GM21619 (cell line): ENCODE measurements at regions not wholly inside any gene's neighbourhood (a gene's known extent, or its start where the extent isn't known, plus 50 kb on each side); places are given as distances from the start of the nearest gene placed in this dataset.

Experiments
- ATAC-seq: cut with Tn5 transposase; IDR thresholded peaks from one replicate; pipeline ENCODE4 v1.9.1; 2021; ENCODE audit not compliant: unreplicated experiment

DNA sequence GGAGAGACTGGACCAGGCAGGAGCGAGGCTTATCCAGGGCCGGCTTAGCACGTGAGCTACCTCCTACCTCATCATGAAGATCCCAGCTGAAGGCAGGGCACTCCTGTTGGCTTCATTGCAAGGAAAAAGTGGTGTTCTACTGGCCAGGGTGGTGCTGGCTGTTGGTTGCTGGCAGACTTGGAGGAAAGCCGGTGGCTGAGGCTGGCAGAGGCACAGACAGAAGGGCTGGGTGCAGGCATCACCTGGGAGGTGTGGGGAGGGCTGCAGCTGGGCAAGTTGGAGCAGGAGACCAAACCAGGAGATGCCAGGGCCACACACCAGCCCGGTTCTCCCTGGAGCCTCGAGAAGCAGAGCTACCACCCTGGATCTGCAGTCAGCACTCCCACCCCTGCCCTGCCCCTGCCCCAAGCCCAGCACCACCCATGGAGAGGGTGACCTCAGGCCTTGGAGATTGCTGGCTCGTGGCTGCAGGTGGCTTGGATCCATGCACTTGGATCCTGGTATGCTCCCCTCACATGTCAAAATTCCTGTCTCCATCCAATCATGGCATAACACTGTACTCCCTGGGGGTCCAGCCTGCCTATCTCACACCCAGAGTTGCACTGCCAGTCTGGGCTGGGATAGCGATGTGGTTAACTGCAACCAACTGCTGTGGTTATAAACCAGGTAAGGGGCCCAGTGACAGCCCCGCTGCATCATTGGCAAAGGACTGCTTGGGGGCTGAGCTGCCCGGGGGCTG lies 49.7 kb downstream of the GLI2 start:
- ATAC-seq = no peak

DNA sequence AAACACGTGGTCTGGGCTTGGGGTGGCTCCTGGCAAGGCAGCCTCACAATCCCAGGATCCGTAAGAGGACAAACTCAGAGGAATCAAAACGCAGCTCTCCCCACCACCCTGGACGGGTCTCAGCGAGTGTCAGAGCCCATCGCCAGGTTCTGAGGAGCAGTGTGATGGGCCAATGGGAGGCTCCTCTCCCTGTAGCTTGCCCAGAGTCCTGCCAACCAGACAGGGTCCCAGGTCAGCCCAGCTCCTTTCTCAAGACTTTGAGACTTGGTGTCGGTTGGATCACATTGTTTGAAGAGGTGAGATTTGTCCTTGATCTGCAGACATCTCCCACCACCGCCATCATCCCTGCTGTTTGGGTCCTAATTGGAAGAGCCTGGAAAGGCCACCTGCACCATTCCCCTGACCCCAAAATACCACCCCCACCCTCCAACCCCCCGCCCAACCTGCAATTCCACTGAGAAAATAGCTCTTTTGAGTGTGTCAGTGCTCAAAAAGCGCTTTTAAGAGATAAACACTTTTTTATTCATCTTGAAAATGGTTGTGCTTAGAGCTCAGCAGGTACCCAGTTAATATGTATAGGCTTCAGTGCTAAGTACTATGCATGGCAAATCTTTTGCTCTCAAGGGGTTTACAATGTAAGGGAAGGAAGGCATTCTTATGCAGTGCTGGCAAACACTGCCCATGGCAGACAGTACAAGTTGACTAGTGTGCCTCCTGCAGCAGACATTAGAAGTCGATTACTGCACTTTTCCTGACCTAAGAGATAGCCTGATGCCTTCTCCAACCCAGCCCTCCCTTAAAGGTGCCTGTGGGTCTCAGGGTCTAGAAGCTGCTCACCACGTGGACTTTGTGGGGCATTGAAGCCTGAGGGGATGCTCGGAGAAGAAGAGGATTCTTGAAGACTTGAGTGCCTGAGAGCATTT lies 50.6 kb downstream of the GLI2 start:
- ATAC-seq = no peak

DNA sequence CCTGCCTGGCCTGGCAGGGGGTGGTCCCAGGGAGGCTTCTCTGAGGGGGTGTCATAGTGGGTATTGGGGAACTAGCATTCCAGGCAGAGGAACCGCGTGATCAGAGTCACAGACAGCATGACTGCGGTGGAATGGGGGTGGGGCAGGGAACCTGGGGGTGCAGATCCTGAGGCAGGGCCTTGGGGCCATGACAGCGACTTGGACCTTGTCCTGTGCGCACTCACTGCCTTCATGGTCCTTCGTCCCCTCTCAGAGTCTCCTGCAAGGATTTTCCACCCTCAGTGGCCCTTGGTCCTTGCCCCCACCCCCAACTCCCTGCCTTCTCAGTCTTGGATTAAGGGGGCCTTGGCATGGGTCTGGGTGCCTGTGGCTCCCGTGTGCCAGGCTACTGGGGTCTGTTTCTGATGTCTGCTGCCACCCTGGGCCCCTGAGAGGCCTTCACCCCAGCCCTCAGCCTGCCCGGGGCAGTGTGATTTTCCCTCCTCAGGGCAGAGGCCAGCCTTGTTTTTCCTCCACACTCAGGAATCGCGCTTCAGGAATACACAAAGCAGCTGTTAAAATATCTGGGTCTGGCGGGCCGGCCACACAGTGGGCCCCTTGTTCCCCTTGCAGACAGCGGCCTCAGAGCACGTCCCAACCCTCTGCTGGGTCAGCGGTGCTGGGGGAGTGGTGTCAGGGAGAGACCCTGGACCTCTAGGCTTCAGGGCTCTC lies 51.6 kb downstream of the GLI2 start:
- no peak for ATAC-seq

DNA sequence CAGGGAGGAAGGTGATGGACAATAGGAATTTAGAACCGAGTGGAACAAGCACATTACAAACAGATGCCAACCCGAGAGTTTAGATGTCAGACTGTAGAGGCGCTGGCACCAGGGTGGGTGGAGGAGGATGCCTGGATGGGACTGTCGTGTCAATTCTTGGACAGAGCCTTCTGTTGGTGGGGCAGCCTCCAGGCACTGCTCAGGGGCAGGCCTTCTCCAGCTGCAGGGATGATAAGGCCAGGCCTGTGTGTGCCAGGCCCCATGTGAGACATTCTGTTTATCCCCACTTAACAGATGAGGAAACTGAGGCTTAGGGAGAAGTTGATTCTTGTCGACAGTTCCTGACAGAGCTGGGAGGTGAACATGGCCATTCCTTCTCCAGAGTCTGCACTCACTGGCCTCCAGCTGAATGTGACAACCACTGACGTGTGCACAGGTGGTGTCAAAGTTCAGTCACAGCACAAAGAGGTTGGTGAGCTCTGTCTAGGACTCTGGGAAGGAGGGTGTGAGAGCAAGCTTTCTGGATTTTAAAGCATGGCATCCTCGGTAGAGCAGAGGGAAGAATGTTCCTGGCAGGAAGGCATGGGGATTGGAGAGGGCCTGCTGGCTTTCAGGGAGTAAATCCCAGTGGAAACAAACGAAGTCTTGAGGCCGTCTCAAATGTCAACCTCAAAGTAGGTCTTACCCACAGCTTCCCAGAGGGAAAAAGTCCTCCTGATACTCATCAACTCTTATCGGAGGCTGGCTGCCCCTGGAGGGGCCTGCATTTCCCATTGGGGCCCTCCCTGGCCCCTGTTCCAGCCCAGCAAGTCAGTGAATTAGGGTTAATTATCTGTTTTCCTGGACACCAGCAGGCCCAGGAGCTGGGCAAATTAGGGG lies 52.4 kb downstream of the GLI2 start:
- no peak for ATAC-seq

DNA sequence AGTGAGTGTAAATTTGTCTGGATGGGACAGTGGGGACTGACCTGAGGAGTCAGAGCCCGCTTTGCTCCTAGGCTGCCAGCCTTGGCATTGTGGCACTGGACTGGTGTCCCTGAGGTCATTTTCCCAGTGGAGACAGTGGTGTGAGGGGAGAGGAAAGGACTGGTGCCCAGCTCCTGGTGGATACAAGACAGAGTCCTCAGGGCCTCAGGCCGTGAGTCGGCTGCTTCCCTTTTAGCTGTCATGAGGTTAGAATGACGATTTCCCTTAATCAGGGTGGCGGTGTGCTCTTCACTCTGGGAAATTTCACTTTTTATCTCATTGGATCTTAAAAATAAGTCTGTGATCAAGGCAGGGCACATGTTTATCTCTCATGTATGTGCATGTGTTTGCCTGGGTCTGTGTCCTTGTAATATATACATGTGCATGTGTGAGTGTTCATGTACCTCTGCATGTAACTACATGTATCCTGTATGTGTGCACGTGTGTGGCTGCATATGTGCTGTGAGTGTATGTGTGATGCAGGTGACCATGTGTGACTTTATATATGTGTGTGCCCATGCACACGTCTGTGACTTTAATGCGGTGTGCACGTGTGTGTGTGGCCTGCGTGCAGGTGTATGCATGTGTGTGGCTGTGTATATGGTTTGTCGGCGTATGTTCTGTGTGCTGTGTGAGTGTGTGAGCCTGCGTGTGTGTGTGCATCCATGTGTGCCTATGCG lies 55.7 kb downstream of the GLI2 start:
- ATAC-seq = no peak

DNA sequence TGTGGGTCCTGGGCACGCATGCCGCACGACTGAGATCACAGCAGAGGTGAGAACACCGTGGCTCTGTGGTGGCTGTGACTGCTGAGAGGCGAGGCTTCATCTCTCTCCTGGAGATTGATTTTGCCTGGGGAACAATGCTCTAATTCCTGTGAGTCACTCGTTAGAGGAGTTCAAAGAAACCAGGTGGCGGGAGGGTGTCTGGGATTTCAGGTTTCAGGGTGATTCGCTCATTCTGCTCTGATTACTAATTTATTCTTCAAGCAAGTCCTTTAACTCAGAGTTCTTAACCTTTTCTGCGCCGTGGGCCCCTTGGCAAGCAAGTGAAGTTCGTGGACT lies 56.3 kb downstream of the GLI2 start:
- ATAC-seq = no peak

DNA sequence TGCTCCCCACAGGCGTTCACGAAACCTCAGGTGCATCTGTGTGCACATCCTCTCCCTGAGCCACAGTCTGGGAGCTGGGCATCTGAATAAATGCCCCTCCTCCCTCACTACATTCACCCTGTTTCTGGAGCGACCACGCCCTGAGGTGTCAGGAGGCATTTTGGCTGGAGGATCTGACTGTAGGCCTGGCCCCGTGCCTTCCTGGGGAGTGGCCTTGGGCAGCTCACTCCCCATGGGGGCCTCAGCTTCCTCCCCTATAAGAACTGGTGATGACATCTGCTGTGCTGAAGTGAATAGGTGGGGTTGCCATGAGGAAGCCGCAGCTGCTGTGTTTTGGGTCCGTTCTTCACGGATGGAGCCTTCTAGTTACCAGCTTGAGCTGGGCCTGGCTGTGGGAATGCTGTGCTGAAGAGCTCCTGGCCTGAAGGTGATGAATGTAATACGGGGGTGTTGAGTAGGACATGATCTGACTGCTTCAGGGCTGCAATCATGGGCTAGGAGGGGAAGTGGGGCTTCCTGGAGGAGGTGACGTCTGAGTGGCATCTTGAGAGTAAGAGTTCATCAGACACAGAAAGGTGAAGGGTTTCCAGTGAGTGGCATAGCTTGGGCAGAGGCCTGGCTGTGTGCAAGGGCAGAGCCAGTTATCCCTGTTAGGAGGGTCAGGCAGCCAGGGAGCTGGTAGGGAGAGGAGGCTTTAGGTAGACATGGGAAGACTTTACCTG lies 58.2 kb downstream of the GLI2 start:
- ATAC-seq = no peak

DNA sequence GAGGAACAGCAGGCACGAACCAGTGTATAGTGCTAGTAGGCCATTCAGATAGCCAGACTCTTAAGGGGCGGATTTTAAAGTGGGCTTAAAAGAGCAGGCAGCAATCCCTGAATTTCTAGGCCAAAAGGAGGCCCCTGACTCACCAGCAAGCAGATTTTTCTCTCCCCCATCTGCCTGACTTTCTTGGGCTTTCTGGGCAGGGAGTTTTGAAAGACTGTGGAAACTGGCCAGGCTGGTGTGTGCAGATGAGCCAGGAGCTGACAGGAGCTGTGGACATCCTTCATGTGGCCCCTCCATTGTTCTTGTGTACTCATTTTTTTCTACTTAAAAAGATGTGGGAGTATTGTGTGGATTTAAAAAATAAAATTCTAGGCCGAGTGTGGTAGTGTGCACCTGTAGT lies 59.0 kb downstream of the GLI2 start:
- no peak for ATAC-seq

DNA sequence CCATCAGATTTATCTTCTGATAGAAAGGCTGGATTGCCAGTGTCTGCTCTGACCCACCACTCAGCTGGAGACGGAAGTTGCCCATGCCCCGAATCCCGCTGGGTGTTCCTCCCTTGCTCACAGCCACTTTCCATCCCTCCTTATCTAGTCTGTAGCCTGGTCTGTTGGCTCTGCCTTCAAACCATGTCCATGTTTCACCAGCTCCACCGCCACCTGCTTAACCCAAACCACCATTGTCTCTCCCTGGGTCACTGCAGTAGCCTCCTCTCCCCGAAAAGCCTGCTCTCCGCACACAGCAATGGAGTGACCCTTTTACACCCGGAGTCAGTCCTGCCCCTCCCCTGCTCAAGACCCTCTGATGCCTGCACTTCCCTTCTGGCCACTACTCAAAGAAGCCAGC lies 60.4 kb downstream of the GLI2 start:
- ATAC-seq = no peak

DNA sequence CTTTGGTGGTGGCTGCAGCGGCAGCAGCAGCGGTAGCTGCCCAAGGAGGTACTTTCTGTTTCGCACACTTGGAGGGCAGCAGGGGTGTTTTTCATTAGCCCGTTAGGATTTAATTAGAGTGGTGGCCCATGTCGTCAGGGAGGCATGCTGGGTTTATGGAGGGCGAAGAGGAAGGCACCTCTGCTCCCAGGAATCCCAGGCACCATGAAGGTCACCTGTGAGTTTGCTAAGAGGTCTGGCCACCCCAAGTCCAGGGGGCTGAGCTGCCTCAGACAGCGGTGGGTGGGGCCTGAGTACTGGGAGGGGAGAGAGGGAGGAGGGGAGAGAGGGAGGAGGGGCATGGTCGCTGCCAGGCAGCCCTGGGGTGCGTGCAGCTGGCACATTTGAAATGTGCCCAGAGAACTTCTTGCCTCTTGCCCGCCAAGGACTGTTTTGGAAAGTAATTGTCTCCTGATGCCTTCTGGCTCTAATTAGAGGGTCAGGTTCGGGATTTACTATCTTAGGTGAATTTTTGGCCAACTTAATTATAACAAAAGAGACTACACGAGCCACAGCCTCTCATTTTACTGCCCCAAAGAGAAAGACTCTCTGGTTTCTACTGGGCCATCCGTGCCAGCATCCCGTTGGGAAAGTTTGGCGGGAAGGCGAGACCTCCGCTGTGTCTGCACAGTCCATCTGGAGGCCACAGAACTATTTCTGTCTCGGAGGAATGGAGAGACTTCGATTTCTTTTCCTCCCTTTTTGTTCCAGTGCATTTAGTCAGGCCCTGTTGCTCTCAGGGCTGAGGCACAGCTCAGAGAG lies 62.0 kb downstream of the GLI2 start:
- no peak for ATAC-seq

DNA sequence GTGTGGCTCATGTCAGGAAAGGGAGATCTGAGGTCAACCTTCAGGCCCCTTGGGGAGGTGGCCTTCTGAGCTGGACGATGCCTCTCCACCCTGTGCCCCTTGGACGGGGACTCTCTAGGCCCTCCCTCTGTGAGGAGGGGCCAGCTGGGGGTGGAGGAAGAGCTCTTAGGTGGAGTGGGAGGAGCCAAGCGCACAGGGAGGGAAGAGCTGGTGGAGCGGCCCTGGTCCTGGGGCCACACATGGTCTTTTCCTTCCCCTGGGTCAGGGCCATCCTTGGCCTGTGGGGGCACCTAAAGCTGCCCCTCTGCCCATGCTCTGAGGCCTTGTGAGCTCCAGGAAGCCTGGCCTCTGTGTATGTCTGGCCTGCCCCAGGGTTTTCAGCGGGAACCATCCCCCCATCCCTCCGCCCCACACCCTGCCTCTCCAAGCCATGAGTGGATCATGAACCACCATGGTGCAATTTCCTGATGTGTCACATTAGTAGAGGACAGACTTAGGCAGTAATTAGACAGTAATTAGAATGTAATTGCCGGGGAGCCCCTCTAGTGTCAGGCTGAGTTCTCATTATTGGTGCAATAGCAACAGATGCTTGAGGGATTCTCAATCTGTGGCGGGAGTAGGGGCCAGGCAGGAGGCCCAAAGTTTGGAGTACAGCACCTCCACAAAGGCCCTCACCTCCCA lies 63.0 kb downstream of the GLI2 start:
- no peak for ATAC-seq

DNA sequence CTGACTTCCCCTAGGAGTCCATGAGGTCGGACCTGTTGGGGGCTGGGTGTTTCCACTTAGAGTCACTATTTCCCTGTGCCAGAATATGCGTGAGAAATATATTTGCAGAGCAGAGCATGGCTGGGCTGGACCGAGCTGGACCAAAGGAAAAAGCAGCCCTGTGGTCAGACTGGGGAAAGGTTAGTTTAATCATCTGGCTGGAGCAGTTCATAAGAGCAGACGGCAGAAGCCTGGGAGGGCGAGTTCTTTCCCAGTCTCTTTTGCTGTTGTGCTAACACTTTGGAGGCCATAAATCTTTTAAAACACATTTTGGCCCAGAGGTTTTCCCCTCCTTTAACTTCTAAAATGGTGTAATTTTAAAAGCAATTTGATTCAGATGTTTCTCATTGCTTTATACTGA lies 66.5 kb downstream of the GLI2 start:
- ATAC-seq = no peak

DNA sequence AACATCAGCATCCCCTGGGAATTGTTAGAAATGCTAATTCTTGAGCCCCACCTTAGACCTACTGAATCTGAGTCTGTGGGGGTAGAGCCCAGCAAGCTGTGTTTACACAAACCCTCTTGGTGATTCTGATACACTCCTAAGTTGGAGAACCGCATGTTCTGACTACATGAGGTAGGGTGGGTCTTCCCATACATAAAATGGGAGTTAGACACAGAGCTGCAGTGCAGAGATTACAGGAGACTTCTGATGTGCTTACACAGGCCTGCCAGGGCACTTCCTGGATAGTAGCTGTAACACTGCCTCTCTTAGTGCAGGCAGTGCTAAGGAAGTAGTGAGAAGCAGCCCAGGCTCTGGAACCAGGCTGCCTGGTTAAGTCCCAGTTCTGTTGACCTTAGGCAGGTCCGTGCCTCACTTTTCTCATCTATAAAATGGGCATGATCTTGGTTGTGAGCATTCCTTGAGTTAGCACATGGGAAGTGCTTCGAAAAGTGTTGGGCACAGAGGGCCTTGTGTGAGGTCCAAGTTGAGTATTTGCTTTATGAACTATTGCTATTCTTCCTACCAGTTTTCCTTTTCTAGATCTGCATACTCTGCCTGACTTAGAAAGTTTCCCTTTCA lies 67.3 kb downstream of the GLI2 start:
- no peak for ATAC-seq

DNA sequence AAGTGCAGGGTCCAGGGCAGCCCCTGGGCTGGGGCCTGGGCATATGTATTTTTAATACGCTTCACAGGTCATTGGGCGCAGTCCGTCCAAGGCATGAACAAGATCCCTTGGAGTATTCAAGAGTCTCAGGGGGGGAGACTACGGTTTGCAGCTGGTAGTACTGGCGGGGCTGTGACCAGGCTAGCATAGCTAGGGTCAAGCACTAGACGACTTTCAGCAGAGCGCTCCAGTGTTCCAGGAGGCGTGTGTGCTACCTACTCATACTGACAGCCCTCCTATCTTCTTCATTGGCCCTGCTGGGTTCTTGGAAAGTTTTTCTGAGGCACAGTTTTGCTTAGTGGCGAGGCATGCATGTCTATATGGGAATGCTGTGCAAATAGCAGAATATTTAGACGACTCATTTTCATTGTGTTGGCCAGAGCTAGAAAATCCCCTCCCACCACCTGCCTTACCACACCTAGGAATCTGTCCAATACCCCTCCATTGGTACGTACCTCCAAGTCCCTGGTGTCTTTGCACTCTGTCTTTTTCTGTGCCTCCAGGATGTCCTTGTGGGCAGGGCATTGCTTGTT lies 68.2 kb downstream of the GLI2 start:
- ATAC-seq = no peak

DNA sequence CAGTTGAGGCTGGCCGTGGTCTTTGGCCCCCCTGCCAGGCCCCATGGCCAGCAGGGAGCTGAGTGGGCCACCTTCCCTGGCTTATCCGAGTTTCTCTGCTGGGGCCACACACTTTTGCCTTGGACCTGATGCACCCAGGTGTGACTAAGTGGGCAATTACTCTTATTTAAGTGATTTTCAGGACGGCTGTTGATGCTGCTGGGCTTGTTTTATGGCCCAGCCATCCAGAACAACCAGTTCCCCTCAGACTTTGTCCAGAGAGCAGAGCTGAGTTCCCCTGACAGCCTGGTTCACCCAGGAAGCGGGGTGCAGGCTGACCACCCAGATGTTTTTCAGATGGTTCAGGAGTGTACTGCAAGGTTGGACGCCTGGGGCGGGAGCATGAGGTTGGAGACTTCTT lies 68.8 kb downstream of the GLI2 start:
- ATAC-seq = no peak

DNA sequence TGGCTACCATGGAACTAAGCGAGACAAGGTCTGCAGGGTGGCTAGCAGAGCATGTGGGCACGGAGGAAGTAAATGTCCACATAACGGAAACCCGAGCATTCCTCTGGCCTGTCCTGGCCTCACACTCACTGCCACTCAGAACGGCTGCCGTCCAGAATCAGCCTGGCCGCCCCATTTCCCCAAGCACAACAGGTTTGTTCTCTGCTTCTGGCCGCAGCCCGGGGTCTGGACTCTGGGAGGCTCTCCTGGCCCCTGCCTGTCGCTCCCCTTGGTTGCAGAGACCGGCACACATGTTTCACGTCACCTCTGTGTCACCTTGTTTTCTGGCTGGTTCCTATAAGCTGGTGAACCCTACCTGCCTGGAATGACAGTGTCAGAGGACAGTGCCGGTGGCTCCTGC lies 69.3 kb downstream of the GLI2 start:
- ATAC-seq = no peak

DNA sequence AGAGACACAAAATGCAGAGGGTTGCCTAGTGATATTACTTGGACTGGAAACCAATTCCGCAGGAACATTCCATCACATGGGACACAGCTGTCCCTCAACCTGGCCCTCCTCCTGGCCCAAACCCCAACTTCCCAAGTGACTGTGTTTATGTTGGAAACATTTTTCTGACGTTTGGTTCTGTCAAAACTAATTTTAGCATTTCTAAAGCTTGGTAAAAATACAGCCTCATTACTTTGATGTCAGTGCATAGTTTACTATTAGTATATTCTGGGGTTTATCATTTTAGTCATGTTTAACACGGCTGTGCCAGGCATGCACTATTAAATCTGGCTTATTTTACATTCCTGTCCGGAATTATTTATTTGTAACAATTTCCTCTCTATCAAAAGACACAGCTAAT lies 69.9 kb downstream of the GLI2 start:
- no peak for ATAC-seq
